ENCODE measurements at regions not wholly inside any gene's neighbourhood (a gene's known extent, or its start where the extent isn't known, plus 50 kb on each side); places are given as distances from the start of the nearest gene placed in this dataset.

- Mint-ChIP-seq H3K9me3 (peaks cover 2 to 8% of the 10 kb centered on the region in 2 experiments; a peak in 3 of 5 replicates), H3K4me1 (peaks cover 18 to 23% of the 10 kb centered on the region in 2 experiments), H3K36me3 (ENCODE audit: insufficient read depth in 1 of 3, low read depth in 3 of 3) (peaks cover 0 to 8% (median 0%) of the 10 kb centered on the region in 3 experiments; a peak in 2 of 7 replicates), H3K27me3 (ENCODE audit: low read depth) (no peaks in the 10 kb centered on the region), H3K27ac (no peak overlapping the region), H3K4me3 (no peak overlapping the region)
- Histone ChIP-seq H3K9me3 (ENCODE audit: control insufficient read depth, low read depth, low read length) (no peaks in the 10 kb centered on the region), H3K18ac (ENCODE audit: insufficient read length, low read depth, low read length) (no peak overlapping the region), H3T11ph (ENCODE audit: low read length) (no peak overlapping the region), H3K23me2 (ENCODE audit: insufficient read length, low read depth, low read length, poor library complexity, severe bottlenecking) (no peaks in the 10 kb centered on the region), H2AK5ac (ENCODE audit: insufficient read length, low read length) (no peak overlapping the region), H4K91ac (ENCODE audit: insufficient read length, low read depth, low read length) (no peak overlapping the region), H3K23ac (ENCODE audit: insufficient read length, low read depth, low read length) (no peak overlapping the region), H2BK15ac (ENCODE audit: low read depth, low read length) (no peak overlapping the region), H3K4ac (ENCODE audit: low read depth, low read length) (no peak overlapping the region), H2BK12ac (ENCODE audit: insufficient read length, low read depth, low read length) (no peak overlapping the region), H3K14ac (ENCODE audit: insufficient read depth, low read length) (no peak overlapping the region), H3K9ac (ENCODE audit: extremely low read depth, insufficient read length, low read length) (no peak overlapping the region), H4K5ac (ENCODE audit: insufficient read length, low read depth, low read length) (no peak overlapping the region), H4K20me1 (ENCODE audit: control insufficient read depth, insufficient read depth, insufficient read length) (no peaks in the 10 kb centered on the region), H2BK120ac (ENCODE audit: low read depth, low read length, poor library complexity, severe bottlenecking) (no peak overlapping the region), H2BK20ac (ENCODE audit: low read depth, low read length, poor library complexity, severe bottlenecking) (no peak overlapping the region), H3K27me3 (ENCODE audit: insufficient read depth, low read length) (no peaks in the 10 kb centered on the region), H3K4me1 (ENCODE audit: insufficient read depth, low read length) (peaks cover 2% of the 10 kb centered on the region; the same call in 1 of the 2 replicates), H3K79me1 (ENCODE audit: insufficient read depth, low read depth, low read length, poor library complexity, severe bottlenecking) (no peaks in the 10 kb centered on the region), H3K56ac (ENCODE audit: insufficient read length, low read depth, low read length) (no peak overlapping the region), H4K8ac (replicated peaks; ENCODE audit: insufficient read length, low read depth, low read length) (no peak overlapping the region), H3K4me2 (ENCODE audit: insufficient read depth, insufficient read length, low read length) (no peak overlapping the region), H2AFZ (ENCODE audit: low read length) (no peak overlapping the region), H3K79me2 (ENCODE audit: insufficient read depth, low read length) (no peaks in the 10 kb centered on the region), H3K27ac (ENCODE audit: insufficient read length, low read depth, low read length) (no peak overlapping the region), H2BK5ac (ENCODE audit: insufficient read length, low read length) (no peak overlapping the region)
- DNase-seq = no peak
- TF ChIP-seq, protein P1, sequence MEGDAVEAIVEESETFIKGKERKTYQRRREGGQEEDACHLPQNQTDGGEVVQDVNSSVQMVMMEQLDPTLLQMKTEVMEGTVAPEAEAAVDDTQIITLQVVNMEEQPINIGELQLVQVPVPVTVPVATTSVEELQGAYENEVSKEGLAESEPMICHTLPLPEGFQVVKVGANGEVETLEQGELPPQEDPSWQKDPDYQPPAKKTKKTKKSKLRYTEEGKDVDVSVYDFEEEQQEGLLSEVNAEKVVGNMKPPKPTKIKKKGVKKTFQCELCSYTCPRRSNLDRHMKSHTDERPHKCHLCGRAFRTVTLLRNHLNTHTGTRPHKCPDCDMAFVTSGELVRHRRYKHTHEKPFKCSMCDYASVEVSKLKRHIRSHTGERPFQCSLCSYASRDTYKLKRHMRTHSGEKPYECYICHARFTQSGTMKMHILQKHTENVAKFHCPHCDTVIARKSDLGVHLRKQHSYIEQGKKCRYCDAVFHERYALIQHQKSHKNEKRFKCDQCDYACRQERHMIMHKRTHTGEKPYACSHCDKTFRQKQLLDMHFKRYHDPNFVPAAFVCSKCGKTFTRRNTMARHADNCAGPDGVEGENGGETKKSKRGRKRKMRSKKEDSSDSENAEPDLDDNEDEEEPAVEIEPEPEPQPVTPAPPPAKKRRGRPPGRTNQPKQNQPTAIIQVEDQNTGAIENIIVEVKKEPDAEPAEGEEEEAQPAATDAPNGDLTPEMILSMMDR (conservative IDR thresholded peaks at IDR 0.05) = no peak
- no CpG with 5 or more reads among the region's 18 CpGs for WGBS (ENCODE audit: extremely low coverage, insufficient read length, low lambda C conversion rate)
Observed at GRCh38 chr1:244761279-244761678, 74.2 kb upstream of the COX20 start.
